ENCODE measurements at regions not wholly inside any gene's neighbourhood (a gene's known extent, or its start where the extent isn't known, plus 50 kb on each side); places are given as distances from the start of the nearest gene placed in this dataset.

DNA sequence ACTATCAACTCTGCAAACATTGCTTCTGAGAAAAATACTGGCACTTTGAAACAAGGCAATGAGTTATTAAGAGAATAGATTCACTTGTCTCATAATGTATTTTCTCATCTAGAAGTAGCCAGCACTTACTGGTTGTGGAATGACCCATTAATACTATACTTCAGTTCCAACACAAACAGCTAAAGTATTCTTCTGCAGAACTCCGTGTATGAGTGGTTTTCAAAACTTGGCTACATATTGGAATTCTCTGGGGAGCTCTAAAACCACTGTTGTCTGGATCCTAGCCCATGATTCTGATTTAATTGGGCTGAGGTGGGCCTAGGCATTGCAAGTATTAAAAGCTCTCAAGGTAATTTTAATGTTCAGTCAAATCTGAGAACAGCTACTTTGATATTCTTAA, 1416.4 kb upstream of the RAG2 start:
- H3K4me3 ChIP-seq (ENCODE audit: low read length in 2 of 2), result no peak overlapping the region
- H3K36me3 ChIP-seq (ENCODE audit: control insufficient read depth in 2 of 2, insufficient read depth in 2 of 2, low read length in 1 of 2), result no peaks in the 10 kb centered on the region
- H3K9me3 ChIP-seq (ENCODE audit: control insufficient read depth in 2 of 2, insufficient read depth in 1 of 2, low read length in 1 of 2), result peaks cover 0 to 2% of the 10 kb centered on the region in 2 donors
- DNase-seq (ENCODE audit: low read depth in 6 of 9, low spot score in 9 of 9), result no peak
- no peaks in the 10 kb centered on the region for H3K27me3 ChIP-seq (ENCODE audit: control insufficient read depth in 2 of 2, insufficient read depth in 1 of 2, low read length in 1 of 2)
- no peak overlapping the region for H3K27ac ChIP-seq (ENCODE audit: low read depth in 1 of 2, low read length in 1 of 2)
- H3K4me1 ChIP-seq (ENCODE audit: control insufficient read depth in 2 of 2, insufficient read depth in 2 of 2, low read length in 2 of 2), result no peaks in the 10 kb centered on the region
- 92% methylated on average over 1 of the region's 1 CpG for WGBS

DNA sequence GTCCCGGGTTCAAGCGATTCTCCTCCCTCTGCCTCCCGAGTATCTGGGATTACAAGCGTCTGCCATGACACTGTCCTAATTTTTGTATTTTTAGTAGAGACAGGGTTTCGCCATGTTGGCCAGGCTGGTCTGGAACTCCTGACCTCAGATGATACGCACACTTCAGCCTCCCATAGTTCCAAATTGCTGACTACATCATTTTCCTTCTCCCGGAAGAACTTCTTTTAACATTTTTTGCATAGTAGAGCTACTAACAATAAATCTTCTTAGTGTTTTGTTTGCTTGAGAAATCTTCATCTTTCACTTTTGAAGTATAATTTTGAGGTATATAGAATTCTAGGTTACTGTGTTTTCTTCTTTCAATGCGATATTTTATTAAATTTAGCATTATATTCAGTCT, 1415.1 kb upstream of the RAG2 start:
- no peak overlapping the region for H3K27ac ChIP-seq (ENCODE audit: low read depth in 1 of 2, low read length in 1 of 2)
- no peak for DNase-seq (ENCODE audit: low read depth in 6 of 9, low spot score in 9 of 9)
- no peak overlapping the region for H3K4me3 ChIP-seq (ENCODE audit: low read length in 2 of 2)
- no peaks in the 10 kb centered on the region for H3K9me3 ChIP-seq (ENCODE audit: control insufficient read depth in 2 of 2, insufficient read depth in 1 of 2, low read length in 1 of 2)
- no peaks in the 10 kb centered on the region for H3K36me3 ChIP-seq (ENCODE audit: control insufficient read depth in 2 of 2, insufficient read depth in 2 of 2, low read length in 1 of 2)
- H3K4me1 ChIP-seq (ENCODE audit: control insufficient read depth in 2 of 2, insufficient read depth in 2 of 2, low read length in 2 of 2), result no peaks in the 10 kb centered on the region
- H3K27me3 ChIP-seq (ENCODE audit: control insufficient read depth in 2 of 2, insufficient read depth in 1 of 2, low read length in 1 of 2), result no peaks in the 10 kb centered on the region
- WGBS, result 96% methylated on average over 8 of the region's 8 CpGs

- H3K4me1 ChIP-seq (ENCODE audit: control insufficient read depth in 2 of 2, insufficient read depth in 2 of 2, low read length in 2 of 2), result no peaks in the 10 kb centered on the region
- H3K36me3 ChIP-seq (ENCODE audit: control insufficient read depth in 2 of 2, insufficient read depth in 2 of 2, low read length in 1 of 2), result no peaks in the 10 kb centered on the region
Measured at GRCh38 chr11:38011496-38011895, 1413.5 kb upstream of the RAG2 start.

GRCh38 chr11:38009932-38010331, 1411.9 kb upstream of the RAG2 start:
- no peaks in the 10 kb centered on the region for H3K36me3 ChIP-seq (ENCODE audit: control insufficient read depth in 2 of 2, insufficient read depth in 2 of 2, low read length in 1 of 2)
- H3K4me1 ChIP-seq (ENCODE audit: control insufficient read depth in 2 of 2, insufficient read depth in 2 of 2, low read length in 2 of 2), result no peaks in the 10 kb centered on the region
- no peaks in the 10 kb centered on the region for H3K27me3 ChIP-seq (ENCODE audit: control insufficient read depth in 2 of 2, insufficient read depth in 1 of 2, low read length in 1 of 2)
- no peak for DNase-seq (ENCODE audit: low read depth in 6 of 9, low spot score in 9 of 9)
- WGBS, result 91% methylated on average over 1 of the region's 1 CpG
- no peak overlapping the region for H3K4me3 ChIP-seq (ENCODE audit: low read length in 2 of 2)
- H3K9me3 ChIP-seq (ENCODE audit: control insufficient read depth in 2 of 2, insufficient read depth in 1 of 2, low read length in 1 of 2), result no peaks in the 10 kb centered on the region
- no peak overlapping the region for H3K27ac ChIP-seq (ENCODE audit: low read depth in 1 of 2, low read length in 1 of 2)

More at GRCh38 chr11:38011496-38011895, 1413.5 kb upstream of the RAG2 start:
- H3K4me3 ChIP-seq (ENCODE audit: low read length in 2 of 2), result no peak overlapping the region
- no peaks in the 10 kb centered on the region for H3K27me3 ChIP-seq (ENCODE audit: control insufficient read depth in 2 of 2, insufficient read depth in 1 of 2, low read length in 1 of 2)
- no peaks in the 10 kb centered on the region for H3K9me3 ChIP-seq (ENCODE audit: control insufficient read depth in 2 of 2, insufficient read depth in 1 of 2, low read length in 1 of 2)
- no peak for DNase-seq (ENCODE audit: low read depth in 6 of 9, low spot score in 9 of 9)
- H3K27ac ChIP-seq (ENCODE audit: low read depth in 1 of 2, low read length in 1 of 2), result no peak overlapping the region

DNA sequence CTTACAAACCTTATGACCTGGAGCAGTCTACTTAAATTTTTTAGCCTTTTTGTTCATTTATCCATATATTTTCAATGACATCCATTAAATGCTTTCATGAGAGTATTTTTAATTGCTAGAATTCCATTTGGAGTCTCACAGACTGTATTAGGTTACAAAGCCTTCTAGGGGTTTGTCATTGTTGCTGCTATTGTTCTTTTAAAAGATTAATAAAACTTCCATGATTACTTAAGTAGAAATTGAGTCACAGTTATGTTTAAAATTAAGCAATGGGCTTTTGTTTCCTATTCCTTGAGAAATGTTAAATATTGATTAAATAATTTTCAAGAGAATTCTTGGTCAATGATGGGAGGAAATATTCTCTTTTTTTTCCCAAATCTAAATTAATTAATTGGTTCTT, 1408.4 kb upstream of the RAG2 start:
- Histone ChIP-seq H3K9me3 (ENCODE audit: control insufficient read depth in 2 of 2, insufficient read depth in 1 of 2, low read length in 1 of 2) (no peaks in the 10 kb centered on the region), H3K36me3 (ENCODE audit: control insufficient read depth in 2 of 2, insufficient read depth in 2 of 2, low read length in 1 of 2) (no peaks in the 10 kb centered on the region), H3K4me1 (ENCODE audit: control insufficient read depth in 2 of 2, insufficient read depth in 2 of 2, low read length in 2 of 2) (no peaks in the 10 kb centered on the region), H3K27ac (ENCODE audit: low read depth in 1 of 2, low read length in 1 of 2) (no peak overlapping the region), H3K4me3 (ENCODE audit: low read length in 2 of 2) (no peak overlapping the region), H3K27me3 (ENCODE audit: control insufficient read depth in 2 of 2, insufficient read depth in 1 of 2, low read length in 1 of 2) (no peaks in the 10 kb centered on the region)
- DNase-seq (ENCODE audit: low read depth in 6 of 9, low spot score in 9 of 9), result no peak

- Histone ChIP-seq H3K27ac (ENCODE audit: low read depth in 1 of 2, low read length in 1 of 2) (no peak overlapping the region), H3K9me3 (ENCODE audit: control insufficient read depth in 2 of 2, insufficient read depth in 1 of 2, low read length in 1 of 2) (no peaks in the 10 kb centered on the region), H3K27me3 (ENCODE audit: control insufficient read depth in 2 of 2, insufficient read depth in 1 of 2, low read length in 1 of 2) (no peaks in the 10 kb centered on the region), H3K4me1 (ENCODE audit: control insufficient read depth in 2 of 2, insufficient read depth in 2 of 2, low read length in 2 of 2) (no peaks in the 10 kb centered on the region), H3K4me3 (ENCODE audit: low read length in 2 of 2) (no peak overlapping the region), H3K36me3 (ENCODE audit: control insufficient read depth in 2 of 2, insufficient read depth in 2 of 2, low read length in 1 of 2) (no peaks in the 10 kb centered on the region)
- DNase-seq (ENCODE audit: low read depth in 6 of 9, low spot score in 9 of 9), result no peak
- 94% methylated on average over 2 of the region's 2 CpGs for WGBS
Measured at GRCh38 chr11:38005597-38005996, 1407.6 kb upstream of the RAG2 start.

DNA sequence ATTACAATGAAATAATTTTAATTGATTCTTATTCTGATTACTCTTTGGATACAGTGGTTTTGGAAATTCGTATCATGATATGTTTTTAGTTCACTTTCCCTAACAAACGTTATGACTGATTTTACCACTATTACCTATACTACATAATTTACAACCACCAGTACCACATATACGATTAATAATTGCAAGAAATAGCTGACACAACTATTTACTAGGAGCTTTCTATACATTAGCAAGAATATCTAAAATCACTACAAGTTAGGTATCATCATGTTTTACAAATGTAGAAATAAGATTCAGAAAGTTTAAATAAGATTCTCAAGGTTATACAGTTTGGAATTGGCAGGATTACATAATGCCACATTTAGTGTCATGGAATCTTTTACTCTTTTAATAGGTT, 1401.1 kb upstream of the RAG2 start:
- 94% methylated on average over 3 of the region's 3 CpGs for WGBS
- Histone ChIP-seq H3K27ac (ENCODE audit: low read depth in 1 of 2, low read length in 1 of 2) (no peak overlapping the region), H3K9me3 (ENCODE audit: control insufficient read depth in 2 of 2, insufficient read depth in 1 of 2, low read length in 1 of 2) (no peaks in the 10 kb centered on the region), H3K4me3 (ENCODE audit: low read length in 2 of 2) (no peak overlapping the region), H3K36me3 (ENCODE audit: control insufficient read depth in 2 of 2, insufficient read depth in 2 of 2, low read length in 1 of 2) (no peaks in the 10 kb centered on the region), H3K27me3 (ENCODE audit: control insufficient read depth in 2 of 2, insufficient read depth in 1 of 2, low read length in 1 of 2) (no peaks in the 10 kb centered on the region), H3K4me1 (ENCODE audit: control insufficient read depth in 2 of 2, insufficient read depth in 2 of 2, low read length in 2 of 2) (no peaks in the 10 kb centered on the region)
- DNase-seq (ENCODE audit: low read depth in 6 of 9, low spot score in 9 of 9), result no peak

DNA sequence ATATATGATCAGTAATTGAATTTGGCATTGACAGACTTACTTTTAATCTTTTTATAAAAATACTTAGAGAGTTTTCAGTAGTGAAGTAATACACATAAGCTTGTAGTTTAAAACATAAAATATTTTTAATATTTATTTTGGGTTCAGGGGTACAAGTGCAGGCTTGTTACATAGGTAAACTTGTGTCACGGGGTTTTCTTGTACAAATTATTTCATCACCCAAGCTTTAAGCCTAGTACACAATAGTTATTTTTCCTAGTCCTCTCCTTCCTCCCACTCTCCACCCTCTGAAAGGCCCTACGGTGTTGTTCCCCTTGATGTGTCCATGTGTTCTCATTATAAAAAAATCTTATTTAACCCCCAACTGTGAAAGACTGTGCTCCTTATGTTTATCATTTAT, 1397.8 kb upstream of the RAG2 start:
- WGBS, result 93% methylated on average over 2 of the region's 2 CpGs
- no peaks in the 10 kb centered on the region for H3K4me1 ChIP-seq (ENCODE audit: control insufficient read depth in 2 of 2, insufficient read depth in 2 of 2, low read length in 2 of 2)
- no peak overlapping the region for H3K4me3 ChIP-seq (ENCODE audit: low read length in 2 of 2)
- no peak overlapping the region for H3K27ac ChIP-seq (ENCODE audit: low read depth in 1 of 2, low read length in 1 of 2)
- no peak for DNase-seq (ENCODE audit: low read depth in 6 of 9, low spot score in 9 of 9)
- H3K27me3 ChIP-seq (ENCODE audit: control insufficient read depth in 2 of 2, insufficient read depth in 1 of 2, low read length in 1 of 2), result no peaks in the 10 kb centered on the region
- no peaks in the 10 kb centered on the region for H3K9me3 ChIP-seq (ENCODE audit: control insufficient read depth in 2 of 2, insufficient read depth in 1 of 2, low read length in 1 of 2)
- no peaks in the 10 kb centered on the region for H3K36me3 ChIP-seq (ENCODE audit: control insufficient read depth in 2 of 2, insufficient read depth in 2 of 2, low read length in 1 of 2)

- H3K4me1 ChIP-seq (ENCODE audit: control insufficient read depth in 2 of 2, insufficient read depth in 2 of 2, low read length in 2 of 2), result no peaks in the 10 kb centered on the region
- H3K27me3 ChIP-seq (ENCODE audit: control insufficient read depth in 2 of 2, insufficient read depth in 1 of 2, low read length in 1 of 2), result no peaks in the 10 kb centered on the region
- H3K9me3 ChIP-seq (ENCODE audit: control insufficient read depth in 2 of 2, insufficient read depth in 1 of 2, low read length in 1 of 2), result no peaks in the 10 kb centered on the region
- no peak overlapping the region for H3K4me3 ChIP-seq (ENCODE audit: low read length in 2 of 2)
- peak in 1 of 9 donors; percentile 3 for DNase-seq (ENCODE audit: low read depth in 6 of 9, low spot score in 9 of 9)
- no peaks in the 10 kb centered on the region for H3K36me3 ChIP-seq (ENCODE audit: control insufficient read depth in 2 of 2, insufficient read depth in 2 of 2, low read length in 1 of 2)
- WGBS, result 67% methylated on average over 3 of the region's 3 CpGs
- no peak overlapping the region for H3K27ac ChIP-seq (ENCODE audit: low read depth in 1 of 2, low read length in 1 of 2)
Measured at GRCh38 chr11:37988031-37988430, 1390.0 kb upstream of the RAG2 start.

DNA sequence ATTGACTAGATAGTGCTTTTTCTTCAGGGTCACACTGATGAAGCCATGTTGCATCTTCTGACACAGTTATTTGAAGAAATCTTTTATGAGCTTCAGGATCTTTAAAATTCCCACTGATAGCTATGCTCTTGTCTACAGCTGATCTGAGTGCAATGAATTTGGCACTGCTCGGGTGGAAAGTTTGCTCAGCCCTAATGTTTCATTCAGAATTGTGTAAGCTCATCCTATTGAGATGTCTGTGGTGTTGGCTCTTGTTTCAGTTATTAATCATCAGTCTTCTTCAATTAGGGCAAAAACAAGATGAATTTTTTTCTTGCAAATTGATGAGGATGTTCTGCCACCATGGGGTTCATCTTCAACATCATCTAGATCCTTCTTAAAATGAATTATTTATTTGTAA, 1387.0 kb upstream of the RAG2 start:
- Histone ChIP-seq H3K27ac (ENCODE audit: low read depth in 1 of 2, low read length in 1 of 2) (no peak overlapping the region), H3K27me3 (ENCODE audit: control insufficient read depth in 2 of 2, insufficient read depth in 1 of 2, low read length in 1 of 2) (no peaks in the 10 kb centered on the region), H3K4me3 (ENCODE audit: low read length in 2 of 2) (no peak overlapping the region), H3K36me3 (ENCODE audit: control insufficient read depth in 2 of 2, insufficient read depth in 2 of 2, low read length in 1 of 2) (no peaks in the 10 kb centered on the region), H3K9me3 (ENCODE audit: control insufficient read depth in 2 of 2, insufficient read depth in 1 of 2, low read length in 1 of 2) (no peaks in the 10 kb centered on the region), H3K4me1 (ENCODE audit: control insufficient read depth in 2 of 2, insufficient read depth in 2 of 2, low read length in 2 of 2) (no peaks in the 10 kb centered on the region)
- no peak for DNase-seq (ENCODE audit: low read depth in 6 of 9, low spot score in 9 of 9)
- 92% methylated on average over 1 of the region's 1 CpG for WGBS
